Heart right ventricle (tissue), 16 donors: ENCODE measurements at regions not wholly inside any gene's neighbourhood (a gene's known extent, or its start where the extent isn't known, plus 50 kb on each side); places are given as distances from the start of the nearest gene placed in this dataset.

Source experiments
- ATAC-seq, 8 donors: fragments of 200-7000 bp; cut with Tn5 transposase; one replicate each; pipeline ENCODE4 v1.9.1; 2020; ENCODE audit warnings: mild to moderate bottlenecking in 8 of 8, moderate library complexity in 8 of 8, moderate number of reproducible peaks in 1 of 8
- DNase-seq, 2 donors: peaks; one replicate each; pipeline ENCODE4 v3.0.0-alpha.2; 2020
- H3K27ac ChIP-seq, 10 donors: fragments of 200-600 bp; sonication (generic) in 2 of 10; one replicate each; pipeline versions ENCODE4 v1.5.0 to v1.8.0; 2020 to 2022; ENCODE audit warnings: mild to moderate bottlenecking in 3 of 10
- H3K27me3 ChIP-seq, 7 donors: fragments of 200-600 bp; one replicate each; pipeline ENCODE4 v1.8.0; 2021 to 2022; ENCODE audit warnings: mild to moderate bottlenecking in 2 of 7
- H3K36me3 ChIP-seq, 9 donors: fragments of 200-600 bp; sonication (generic) in 1 of 9; one replicate each; pipeline versions ENCODE4 v1.5.0 to v1.8.0; 2020 to 2022; ENCODE audit warnings: mild to moderate bottlenecking in 2 of 9
- H3K4me1 ChIP-seq, 9 donors: fragments of 200-600 bp; sonication (generic) in 1 of 9; one replicate each; pipeline versions ENCODE4 v1.5.0 to v1.8.0; 2020 to 2022; ENCODE audit warnings: mild to moderate bottlenecking in 4 of 9
- H3K4me3 ChIP-seq, 10 donors: fragments of 200-600 bp; sonication (generic) in 2 of 10; one replicate each; pipeline versions ENCODE4 v1.5.0 to v1.8.0; 2020 to 2022; ENCODE audit warnings: mild to moderate bottlenecking in 7 of 10, moderate library complexity in 2 of 10
- H3K9me3 ChIP-seq, 11 donors: fragments of 200-600 bp in 10 of 11; sonication (generic) in 2 of 11; one replicate each; pipeline versions ENCODE4 v1.5.0 to v1.8.0; 2013 to 2022; ENCODE audit warnings: mild to moderate bottlenecking in 2 of 11, control low read depth in 1 of 11, moderate library complexity in 1 of 11
- WGBS, 2 donors: extraction: QIAGEN DNeasy Blood & Tissue Kit; methylation state at CpG; one replicate each; pipeline ENCODE4 v1.1.7; 2013; ENCODE audit warnings: inconsistent platforms in 1 of 2; 5-methylcytosine and 5-hydroxymethylcytosine counted together
- intact Hi-C, 10 donors: fragments of 100-400 bp; cut with DNase I; formaldehyde crosslinking; loops; one replicate each; pipeline versions ENCODE4 v1.11.1 to v1.14.2; 2022
- TF ChIP-seq, protein P1 (sequence below), 9 donors: fragments of 200-600 bp; sonication (generic) in 2 of 9; IDR thresholded peaks; one replicate each; pipeline versions ENCODE4 v1.5.0 to v1.8.0; 2021 to 2022; ENCODE audit warnings: antibody characterized with exemption in 9 of 9, mild to moderate bottlenecking in 5 of 9, moderate library complexity in 1 of 9
- donor health status: Arrhythmogenic right ventricular cardiomyopathy.
- donor health status: ischemic (EF 13 %, LVEDD 7.1; RV severe dilation, severe dysfunction).
- donor health status: healthy with polysubstance abuse.
- donor health status: DM: no; HTN: yes; CAD: no.
- donor health status: DM: no; HTN: no; CAD: no.
- donor health status: ischemic (EF 25% LVEDD 6.9; RV normal size, moderate dysfunction).
- donor health status: ischemic (EF 25% LVEDD 5.7; RV mildly dilated, moderate dysfunction).
- donor health status: healthy.
- donor health status: DM: yes; HTN: yes; CAD: no.
- donor health status: Ischemic cardiomyopathy.
- donor health status: ischemic (EF 35%, LVEDD 5.7; RV mildly dilated, moderate dysfunction).
- donor health status: nonischemic (EF 11% LVEDD 7.7; RV severe dilation, severe dysfunction).
- donor health status: DM: yes; HTN: yes; CAD: no.
- donor health status: PGD.
- donor health status: ischemic (EF 29% LVEDD 5.4; RV normal size, mild dysfunction).
- donor health status: nonischemic (EF 23%, LVEDD 6.1; RV moderate dilation, normal function).

DNA sequence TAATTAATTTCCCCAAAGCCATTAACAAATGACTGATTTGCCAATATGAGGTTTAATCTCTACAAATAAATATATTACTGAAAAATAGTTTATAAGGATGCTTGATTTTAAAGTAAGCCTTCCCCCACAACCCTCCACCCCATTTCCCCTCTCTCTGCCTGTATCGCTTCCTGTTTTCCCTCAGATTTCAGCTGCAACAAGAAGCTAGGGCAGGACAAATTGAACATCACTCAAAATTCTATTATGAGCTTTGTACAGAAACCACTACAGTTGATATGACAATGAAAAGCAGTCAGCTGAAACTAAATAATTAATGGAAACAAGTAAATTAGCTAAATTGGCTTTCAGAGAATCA, 109.0 kb upstream of the SP4 start:
- H3K36me3 ChIP-seq = no peaks in the 10 kb centered on the region
- no peak for ATAC-seq
- DNase-seq = no peak
- 68 to 78% methylated on average over 1 of the region's 1 CpG for WGBS, 2 donors
- H3K27me3 ChIP-seq = peaks cover 0 to 2% (median 0%) of the 10 kb centered on the region in 7 donors
- intact Hi-C loops = no loop called here
- no peak overlapping the region for H3K4me3 ChIP-seq
- H3K27ac ChIP-seq = no peak overlapping the region
- TF ChIP-seq, protein P1, sequence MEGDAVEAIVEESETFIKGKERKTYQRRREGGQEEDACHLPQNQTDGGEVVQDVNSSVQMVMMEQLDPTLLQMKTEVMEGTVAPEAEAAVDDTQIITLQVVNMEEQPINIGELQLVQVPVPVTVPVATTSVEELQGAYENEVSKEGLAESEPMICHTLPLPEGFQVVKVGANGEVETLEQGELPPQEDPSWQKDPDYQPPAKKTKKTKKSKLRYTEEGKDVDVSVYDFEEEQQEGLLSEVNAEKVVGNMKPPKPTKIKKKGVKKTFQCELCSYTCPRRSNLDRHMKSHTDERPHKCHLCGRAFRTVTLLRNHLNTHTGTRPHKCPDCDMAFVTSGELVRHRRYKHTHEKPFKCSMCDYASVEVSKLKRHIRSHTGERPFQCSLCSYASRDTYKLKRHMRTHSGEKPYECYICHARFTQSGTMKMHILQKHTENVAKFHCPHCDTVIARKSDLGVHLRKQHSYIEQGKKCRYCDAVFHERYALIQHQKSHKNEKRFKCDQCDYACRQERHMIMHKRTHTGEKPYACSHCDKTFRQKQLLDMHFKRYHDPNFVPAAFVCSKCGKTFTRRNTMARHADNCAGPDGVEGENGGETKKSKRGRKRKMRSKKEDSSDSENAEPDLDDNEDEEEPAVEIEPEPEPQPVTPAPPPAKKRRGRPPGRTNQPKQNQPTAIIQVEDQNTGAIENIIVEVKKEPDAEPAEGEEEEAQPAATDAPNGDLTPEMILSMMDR (IDR thresholded peaks at IDR 0.05) = no peak
- no peaks in the 10 kb centered on the region for H3K4me1 ChIP-seq
- H3K9me3 ChIP-seq = peaks cover 0 to 1% (median 0%) of the 10 kb centered on the region in 11 donors

- H3K36me3 ChIP-seq = no peaks in the 10 kb centered on the region
- ATAC-seq (no peak), DNase-seq (no peak)
- H3K4me3 ChIP-seq = no peak overlapping the region
- no peaks in the 10 kb centered on the region for H3K27me3 ChIP-seq
- H3K9me3 ChIP-seq = no peaks in the 10 kb centered on the region
- no peaks in the 10 kb centered on the region for H3K4me1 ChIP-seq
- H3K27ac ChIP-seq = no peak overlapping the region
- intact Hi-C loops = no loop called here
- TF ChIP-seq, protein P1 (IDR thresholded peaks at IDR 0.05) = no peak
Measured at GRCh38 chr7:21326241-21326640, 101.6 kb upstream of the SP4 start.

- Histone ChIP-seq H3K27ac (no peak overlapping the region), H3K9me3 (no peaks in the 10 kb centered on the region), H3K4me1 (no peaks in the 10 kb centered on the region), H3K27me3 (no peaks in the 10 kb centered on the region), H3K36me3 (no peaks in the 10 kb centered on the region), H3K4me3 (no peak overlapping the region)
- no peak for ATAC-seq
- intact Hi-C loops = no loop called here
- DNase-seq = no peak
- TF ChIP-seq, protein P1 (IDR thresholded peaks at IDR 0.05) = no peak
- WGBS, 2 donors = 80 to 83% methylated on average over 3 of the region's 3 CpGs
Measured at GRCh38 chr7:21326921-21327320, 101.0 kb upstream of the SP4 start.

DNA sequence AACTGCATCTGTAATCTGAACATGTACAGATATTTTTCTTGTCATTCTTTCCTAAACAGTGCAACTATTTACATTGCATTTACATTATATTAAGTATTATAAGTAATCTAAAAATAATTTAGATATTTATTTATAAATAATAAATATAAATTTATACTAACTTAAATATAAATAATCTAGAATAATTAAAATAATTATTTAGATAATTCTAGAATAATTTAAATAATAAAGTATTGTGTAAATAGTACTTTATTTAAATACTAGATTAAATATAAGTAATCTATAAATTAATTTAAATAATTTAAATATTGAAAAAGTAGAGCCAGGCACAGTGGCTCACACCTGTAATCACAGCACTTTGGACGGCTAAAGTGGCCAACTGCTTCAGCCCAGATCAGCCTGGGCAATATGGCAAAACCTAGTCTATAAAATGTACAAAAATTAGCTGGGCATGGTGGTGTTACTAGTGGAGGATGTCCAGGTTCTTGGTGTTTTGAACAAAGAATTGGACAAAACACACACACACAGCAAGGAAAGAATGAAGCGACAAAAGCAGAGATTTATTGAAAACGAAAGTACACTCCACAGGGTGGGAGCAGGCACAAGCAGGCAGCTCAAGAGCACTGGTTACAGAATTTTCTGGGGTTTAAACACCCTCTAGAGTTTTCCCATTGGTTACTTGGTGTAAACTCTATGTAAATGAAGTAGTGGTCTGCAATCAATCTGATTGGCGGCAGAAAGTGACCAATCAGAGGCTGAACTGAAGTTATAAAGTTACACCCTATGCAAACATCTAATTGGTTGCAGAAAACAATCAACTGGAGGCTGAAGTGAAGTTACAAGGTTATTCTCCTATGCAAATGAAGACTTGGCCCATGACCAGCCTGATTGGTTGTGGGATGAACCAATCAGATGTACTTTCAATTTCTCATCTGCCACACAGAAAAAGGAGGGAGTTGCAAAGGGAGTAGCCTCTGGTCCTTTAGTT, 100.2 kb upstream of the SP4 start:
- no peak overlapping the region for H3K4me3 ChIP-seq
- no peaks in the 10 kb centered on the region for H3K27me3 ChIP-seq
- H3K27ac ChIP-seq = no peak overlapping the region
- H3K9me3 ChIP-seq = no peaks in the 10 kb centered on the region
- DNase-seq (no peak), ATAC-seq (no peak)
- WGBS, 2 donors = 92% methylated on average over 4 of the region's 4 CpGs
- no peaks in the 10 kb centered on the region for H3K36me3 ChIP-seq
- no peaks in the 10 kb centered on the region for H3K4me1 ChIP-seq
- intact Hi-C loops = no loop called here
- TF ChIP-seq, protein P1 (IDR thresholded peaks at IDR 0.05) = no peak
